Suprapubic skin (tissue), 4 donors: ENCODE measurements at regions not wholly inside any gene's neighbourhood (a gene's known extent, or its start where the extent isn't known, plus 50 kb on each side); places are given as distances from the start of the nearest gene placed in this dataset.

Experiments used
- DNase-seq, 2 donors: peaks; one replicate each; pipeline ENCODE4 v3.0.0-alpha.2; 2019; ENCODE audit warnings: low spot score in 2 of 2
- H3K27ac ChIP-seq: fragments of 200-600 bp; sonication (generic); one replicate; pipeline ENCODE4 v1.5.1; 2019
- H3K27me3 ChIP-seq: fragments of 200-600 bp; sonication (generic); one replicate; pipeline ENCODE4 v1.5.1; 2019
- H3K36me3 ChIP-seq: fragments of 200-600 bp; sonication (generic); one replicate; pipeline ENCODE4 v1.5.1; 2019
- H3K4me1 ChIP-seq: fragments of 200-600 bp; sonication (generic); one replicate; pipeline ENCODE4 v1.5.1; 2019
- H3K4me3 ChIP-seq: fragments of 200-600 bp; sonication (generic); one replicate; pipeline ENCODE4 v1.5.1; 2019; ENCODE audit warnings: mild to moderate bottlenecking
- H3K9me3 ChIP-seq: fragments of 200-600 bp; sonication (generic); one replicate; pipeline ENCODE4 v1.5.1; 2019
- CTCF ChIP-seq, 2 donors: fragments of 200-600 bp in 1 of 2; fragments of 450-650 bp in 1 of 2; sonication (generic) in 1 of 2; IDR thresholded peaks; one replicate each; pipeline ENCODE4 v1.5.1; 2016 to 2019; ENCODE audit warnings: antibody characterized with exemption in 2 of 2, mild to moderate bottlenecking in 1 of 2, moderate library complexity in 1 of 2
- EP300 ChIP-seq: sonication (generic); formaldehyde crosslinking; IDR thresholded peaks from one replicate; pipeline ENCODE4 v1.6.1; 2017; ENCODE audit warnings: antibody characterized with exemption
- POLR2A ChIP-seq, 2 donors: fragments of 450-650 bp; IDR thresholded peaks; one replicate each; pipeline ENCODE4 v1.6.1; 2017; ENCODE audit warnings: antibody characterized with exemption in 2 of 2, mild to moderate bottlenecking in 2 of 2, moderate library complexity in 2 of 2
- POLR2AphosphoS5 ChIP-seq, 3 donors: sonication (generic); formaldehyde crosslinking; IDR thresholded peaks; one replicate each; pipeline ENCODE4 v1.6.1; 2017; ENCODE audit warnings: antibody characterized with exemption in 3 of 3
- WGBS: methylation state at CpG from one replicate; pipeline ENCODE4 v1.1.5; 2018; 5-methylcytosine and 5-hydroxymethylcytosine counted together

- TF ChIP-seq POLR2A (IDR thresholded peaks at IDR 0.05) = no peak
- TF ChIP-seq CTCF (IDR thresholded peaks at IDR 0.05) = no peak
- TF ChIP-seq EP300 = no peak
- TF ChIP-seq POLR2AphosphoS5 (IDR thresholded peaks at IDR 0.05) = no peak
- no peak overlapping the region for H3K27ac ChIP-seq
- H3K4me3 ChIP-seq = no peak overlapping the region
- H3K27me3 ChIP-seq = no peaks in the 10 kb centered on the region
- H3K9me3 ChIP-seq = no peaks in the 10 kb centered on the region
- no peaks in the 10 kb centered on the region for H3K36me3 ChIP-seq
- WGBS = 87% methylated on average over 5 of the region's 5 CpGs
- no peak for DNase-seq
- H3K4me1 ChIP-seq = no peaks in the 10 kb centered on the region
Measured at GRCh38 chr3:162082516-162082915, 585.9 kb downstream of the OTOL1 start.

- DNase-seq = no peak
- H3K9me3 ChIP-seq = no peaks in the 10 kb centered on the region
- H3K36me3 ChIP-seq = no peaks in the 10 kb centered on the region
- no peak overlapping the region for H3K27ac ChIP-seq
- 79% methylated on average over 3 of the region's 3 CpGs for WGBS
- no peaks in the 10 kb centered on the region for H3K27me3 ChIP-seq
- TF ChIP-seq POLR2AphosphoS5 (IDR thresholded peaks at IDR 0.05) (no peak), CTCF (IDR thresholded peaks at IDR 0.05) (no peak), EP300 (no peak), POLR2A (IDR thresholded peaks at IDR 0.05) (no peak)
- H3K4me1 ChIP-seq = no peaks in the 10 kb centered on the region
- H3K4me3 ChIP-seq = no peak overlapping the region
Measured at GRCh38 chr3:162087361-162087760, 590.8 kb downstream of the OTOL1 start.

GRCh38 chr3:162092751-162093150 is 596.1 kb downstream of the OTOL1 start:
- WGBS = 68% methylated on average over 3 of the region's 3 CpGs
- H3K27ac ChIP-seq = no peak overlapping the region
- no peaks in the 10 kb centered on the region for H3K27me3 ChIP-seq
- no peaks in the 10 kb centered on the region for H3K36me3 ChIP-seq
- TF ChIP-seq CTCF (IDR thresholded peaks at IDR 0.05) (no peak), POLR2A (IDR thresholded peaks at IDR 0.05) (no peak), EP300 (no peak)
- no peaks in the 10 kb centered on the region for H3K9me3 ChIP-seq
- DNase-seq = no peak
- no peaks in the 10 kb centered on the region for H3K4me1 ChIP-seq
- H3K4me3 ChIP-seq = no peak overlapping the region

- DNase-seq = no peak
- WGBS = 88% methylated on average over 3 of the region's 3 CpGs
- Histone ChIP-seq H3K4me1 (no peaks in the 10 kb centered on the region), H3K9me3 (no peaks in the 10 kb centered on the region), H3K36me3 (no peaks in the 10 kb centered on the region), H3K27ac (no peak overlapping the region), H3K4me3 (no peak overlapping the region), H3K27me3 (no peaks in the 10 kb centered on the region)
- TF ChIP-seq POLR2A (IDR thresholded peaks at IDR 0.05) = no peak
- TF ChIP-seq EP300 = no peak
- TF ChIP-seq POLR2AphosphoS5 (IDR thresholded peaks at IDR 0.05) = no peak
- no peak for TF ChIP-seq CTCF (IDR thresholded peaks at IDR 0.05)
Measured at GRCh38 chr3:162094301-162094700, 597.7 kb downstream of the OTOL1 start.

DNA sequence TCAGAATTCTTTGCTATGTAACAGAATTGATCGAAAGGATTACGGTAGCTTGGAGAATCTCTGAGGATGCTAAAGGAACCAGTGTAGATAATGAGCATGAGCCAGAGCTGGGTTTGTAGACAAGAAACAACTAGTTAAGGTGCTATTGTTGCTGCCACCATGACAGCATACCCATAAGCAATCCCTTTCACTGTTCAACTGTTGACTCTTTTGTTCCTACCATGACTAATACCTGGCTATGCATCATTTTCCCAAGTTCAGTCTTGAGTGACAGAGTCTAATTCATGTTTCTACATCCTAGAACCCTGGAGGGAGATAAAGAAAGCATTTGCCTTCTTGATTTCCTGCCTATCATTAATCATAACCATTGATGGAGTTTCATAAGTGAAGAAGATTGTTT is 600.3 kb downstream of the OTOL1 start:
- no peak for DNase-seq
- WGBS = 70% methylated on average over 2 of the region's 2 CpGs
- Histone ChIP-seq H3K36me3 (no peaks in the 10 kb centered on the region), H3K27ac (no peak overlapping the region), H3K9me3 (no peaks in the 10 kb centered on the region), H3K4me1 (no peaks in the 10 kb centered on the region), H3K27me3 (no peaks in the 10 kb centered on the region), H3K4me3 (no peak overlapping the region)
- TF ChIP-seq EP300 = no peak

DNA sequence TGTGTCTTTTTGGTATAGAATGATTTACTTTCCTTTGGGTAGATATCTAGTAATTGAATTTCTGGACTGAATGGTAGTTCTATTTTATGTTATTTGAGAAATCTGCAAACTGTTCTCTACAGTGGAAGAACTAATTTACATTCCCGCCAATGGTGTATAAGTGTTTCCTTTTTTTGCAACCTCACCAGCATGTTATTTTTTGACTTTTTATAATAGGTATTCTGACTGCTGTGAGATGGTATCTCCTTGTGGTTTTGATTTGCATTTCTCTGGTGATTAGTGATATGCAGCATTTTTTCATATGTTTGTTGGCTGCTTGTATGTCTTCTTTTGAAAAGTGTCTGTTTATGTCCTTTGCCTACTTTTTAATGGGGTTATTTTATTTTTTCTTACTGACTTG is 607.2 kb downstream of the OTOL1 start:
- Histone ChIP-seq H3K27me3 (no peaks in the 10 kb centered on the region), H3K4me1 (no peaks in the 10 kb centered on the region), H3K4me3 (no peak overlapping the region), H3K9me3 (no peaks in the 10 kb centered on the region), H3K27ac (no peak overlapping the region), H3K36me3 (no peaks in the 10 kb centered on the region)
- 90% methylated on average over 1 of the region's 1 CpG for WGBS
- no peak for DNase-seq
- TF ChIP-seq POLR2AphosphoS5 (IDR thresholded peaks at IDR 0.05) (no peak), EP300 (no peak), CTCF (IDR thresholded peaks at IDR 0.05) (no peak), POLR2A (IDR thresholded peaks at IDR 0.05) (no peak)
